ENCODE measurements at regions not wholly inside any gene's neighbourhood (a gene's known extent, or its start where the extent isn't known, plus 50 kb on each side); places are given as distances from the start of the nearest gene placed in this dataset.

DNA sequence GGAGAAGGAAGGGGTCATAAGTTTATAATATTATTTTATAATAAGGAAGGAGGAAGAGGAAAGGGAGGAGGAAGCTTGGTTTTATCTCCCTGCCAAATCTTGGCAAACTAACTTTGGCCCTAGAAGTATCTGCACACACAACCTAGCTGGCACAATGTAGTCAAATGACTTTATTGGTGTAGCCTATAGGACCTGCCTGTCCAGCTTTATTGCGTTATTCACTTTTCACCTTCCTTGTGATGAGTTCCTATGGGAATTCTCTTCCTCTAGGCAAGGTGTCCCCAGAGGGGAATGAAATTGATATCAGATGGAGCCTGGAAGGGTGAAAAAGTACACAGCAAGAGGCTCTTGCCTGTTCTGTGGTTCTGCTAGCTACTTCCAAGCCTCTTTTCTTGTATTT, 111.2 kb upstream of the SLC25A36 start:
- TF ChIP-seq ZBTB7A (tag by site-specific recombination; IDR thresholded peaks at IDR 0.05; ENCODE audit: low read depth), result no peak
- TF ChIP-seq ZNF629 (tag by site-specific recombination; IDR thresholded peaks at IDR 0.05), result no peak
- no peak for TF ChIP-seq ZNF473 (tag by site-specific recombination; IDR thresholded peaks at IDR 0.05)
- TF ChIP-seq ZNF600 (tag by site-specific recombination; IDR thresholded peaks at IDR 0.05), result no peak
- no peak for TF ChIP-seq ZNF449 (tag by site-specific recombination; IDR thresholded peaks at IDR 0.05)
- no peak for TF ChIP-seq HOXC10 (CRISPR knock-in tag; IDR thresholded peaks at IDR 0.05)
- TF ChIP-seq ZNF391 (tag by site-specific recombination; IDR thresholded peaks at IDR 0.05; ENCODE audit: borderline replicate concordance, low read depth), result no peak
- no peak for TF ChIP-seq KLF1 (tag by site-specific recombination; IDR thresholded peaks at IDR 0.05)
- TF ChIP-seq ZNF664 (tag by site-specific recombination; IDR thresholded peaks at IDR 0.05), result no peak
- no peak for TF ChIP-seq ZNF132 (tag by site-specific recombination; IDR thresholded peaks at IDR 0.05; ENCODE audit: borderline replicate concordance)
- no peak for TF ChIP-seq ZNF394 (tag by site-specific recombination; IDR thresholded peaks at IDR 0.05; ENCODE audit: borderline replicate concordance)
- TF ChIP-seq ZNF311 (tag by site-specific recombination; IDR thresholded peaks at IDR 0.05; ENCODE audit: borderline replicate concordance), result no peak
- no peak for TF ChIP-seq ZNF549 (tag by site-specific recombination; IDR thresholded peaks at IDR 0.05)
- TF ChIP-seq SETDB1 (IDR thresholded peaks at IDR 0.05; ENCODE audit: insufficient read length, low read length), result no peak
- no peak for TF ChIP-seq ZFP41 (tag by site-specific recombination; IDR thresholded peaks at IDR 0.05; ENCODE audit: borderline replicate concordance)
- TF ChIP-seq TRIM28 (IDR thresholded peaks at IDR 0.05; ENCODE audit: borderline replicate concordance, low read length), result no peak
- TF ChIP-seq ZNF350 (tag by site-specific recombination; IDR thresholded peaks at IDR 0.05), result no peak
- no peak for TF ChIP-seq ZSCAN18 (tag by site-specific recombination; IDR thresholded peaks at IDR 0.05)
- TF ChIP-seq BCL6B (tag by site-specific recombination; IDR thresholded peaks at IDR 0.05), result no peak
- ChIA-PET POLR2A (no interaction called here), CTCF (interaction anchor here (0.7 kb wide), 1 partner anchor 530 kb away, joined by 4 read pairs; no protein-coding TSS in a partner anchor)

GRCh38 chr3:140832883-140833282, 108.8 kb upstream of the SLC25A36 start:
- TF ChIP-seq ZNF521 (tag by site-specific recombination; IDR thresholded peaks at IDR 0.05) (no peak), OSR2 (tag by site-specific recombination; IDR thresholded peaks at IDR 0.05) (no peak), ZNF19 (tag by site-specific recombination; IDR thresholded peaks at IDR 0.05; ENCODE audit: low read depth) (no peak), ZNF571 (tag by site-specific recombination; IDR thresholded peaks at IDR 0.05) (no peak), ZBTB20 (tag by site-specific recombination; IDR thresholded peaks at IDR 0.05) (no peak)
- TF ChIP-seq, protein P1, sequence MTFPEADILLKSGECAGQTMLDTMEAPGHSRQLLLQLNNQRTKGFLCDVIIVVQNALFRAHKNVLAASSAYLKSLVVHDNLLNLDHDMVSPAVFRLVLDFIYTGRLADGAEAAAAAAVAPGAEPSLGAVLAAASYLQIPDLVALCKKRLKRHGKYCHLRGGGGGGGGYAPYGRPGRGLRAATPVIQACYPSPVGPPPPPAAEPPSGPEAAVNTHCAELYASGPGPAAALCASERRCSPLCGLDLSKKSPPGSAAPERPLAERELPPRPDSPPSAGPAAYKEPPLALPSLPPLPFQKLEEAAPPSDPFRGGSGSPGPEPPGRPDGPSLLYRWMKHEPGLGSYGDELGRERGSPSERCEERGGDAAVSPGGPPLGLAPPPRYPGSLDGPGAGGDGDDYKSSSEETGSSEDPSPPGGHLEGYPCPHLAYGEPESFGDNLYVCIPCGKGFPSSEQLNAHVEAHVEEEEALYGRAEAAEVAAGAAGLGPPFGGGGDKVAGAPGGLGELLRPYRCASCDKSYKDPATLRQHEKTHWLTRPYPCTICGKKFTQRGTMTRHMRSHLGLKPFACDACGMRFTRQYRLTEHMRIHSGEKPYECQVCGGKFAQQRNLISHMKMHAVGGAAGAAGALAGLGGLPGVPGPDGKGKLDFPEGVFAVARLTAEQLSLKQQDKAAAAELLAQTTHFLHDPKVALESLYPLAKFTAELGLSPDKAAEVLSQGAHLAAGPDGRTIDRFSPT (tag by site-specific recombination; IDR thresholded peaks at IDR 0.05), result no peak
- no peaks in the 10 kb centered on the region for H3K36me3 ChIP-seq (ENCODE audit: control insufficient read depth in 2 of 2, insufficient read depth in 1 of 2, low read length in 2 of 2)
- CTCF ChIA-PET, result no interaction called here
- H3K9me3 ChIP-seq (ENCODE audit: control insufficient read depth, insufficient read depth, low read depth, low read length), result no peaks in the 10 kb centered on the region
- no peak overlapping the region for H3K27ac ChIP-seq (ENCODE audit: extremely low read depth, low read depth, low read length)
- H3K4me1 ChIP-seq (ENCODE audit: control insufficient read depth, insufficient read depth, low read length), result no peaks in the 10 kb centered on the region
- no peak overlapping the region for H3K4me3 ChIP-seq (ENCODE audit: low read depth, low read length)
- POLR2A ChIA-PET, result no interaction called here

More for the DNA sequence above, 111.2 kb upstream of the SLC25A36 start:
- no peak overlapping the region for H3K27ac ChIP-seq (ENCODE audit: extremely low read depth, low read depth, low read length)
- no peak overlapping the region for H3K4me3 ChIP-seq (ENCODE audit: low read depth, low read length)
- no peaks in the 10 kb centered on the region for H3K36me3 ChIP-seq (ENCODE audit: control insufficient read depth in 2 of 2, insufficient read depth in 1 of 2, low read length in 2 of 2)
- no peaks in the 10 kb centered on the region for H3K9me3 ChIP-seq (ENCODE audit: control insufficient read depth, insufficient read depth, low read depth, low read length)
- no peaks in the 10 kb centered on the region for H3K4me1 ChIP-seq (ENCODE audit: control insufficient read depth, insufficient read depth, low read length)

Measured in HEK293 (cell line).